Suprapubic skin (tissue), 4 donors: ENCODE measurements at regions not wholly inside any gene's neighbourhood (a gene's known extent, or its start where the extent isn't known, plus 50 kb on each side); places are given as distances from the start of the nearest gene placed in this dataset.

Experiments used
- DNase-seq, 2 donors: peaks; one replicate each; pipeline ENCODE4 v3.0.0-alpha.2; 2019; ENCODE audit warnings: low spot score in 2 of 2
- H3K27ac ChIP-seq: fragments of 200-600 bp; sonication (generic); one replicate; pipeline ENCODE4 v1.5.1; 2019
- H3K27me3 ChIP-seq: fragments of 200-600 bp; sonication (generic); one replicate; pipeline ENCODE4 v1.5.1; 2019
- H3K36me3 ChIP-seq: fragments of 200-600 bp; sonication (generic); one replicate; pipeline ENCODE4 v1.5.1; 2019
- H3K4me1 ChIP-seq: fragments of 200-600 bp; sonication (generic); one replicate; pipeline ENCODE4 v1.5.1; 2019
- H3K4me3 ChIP-seq: fragments of 200-600 bp; sonication (generic); one replicate; pipeline ENCODE4 v1.5.1; 2019; ENCODE audit warnings: mild to moderate bottlenecking
- H3K9me3 ChIP-seq: fragments of 200-600 bp; sonication (generic); one replicate; pipeline ENCODE4 v1.5.1; 2019
- EP300 ChIP-seq: sonication (generic); formaldehyde crosslinking; IDR thresholded peaks from one replicate; pipeline ENCODE4 v1.6.1; 2017; ENCODE audit warnings: antibody characterized with exemption
- POLR2A ChIP-seq, 2 donors: fragments of 450-650 bp; IDR thresholded peaks; one replicate each; pipeline ENCODE4 v1.6.1; 2017; ENCODE audit warnings: antibody characterized with exemption in 2 of 2, mild to moderate bottlenecking in 2 of 2, moderate library complexity in 2 of 2
- POLR2AphosphoS5 ChIP-seq, 3 donors: sonication (generic); formaldehyde crosslinking; IDR thresholded peaks; one replicate each; pipeline ENCODE4 v1.6.1; 2017; ENCODE audit warnings: antibody characterized with exemption in 3 of 3
- WGBS: methylation state at CpG from one replicate; pipeline ENCODE4 v1.1.5; 2018; 5-methylcytosine and 5-hydroxymethylcytosine counted together
- TF ChIP-seq, protein P1 (sequence below), 2 donors: fragments of 200-600 bp in 1 of 2; fragments of 450-650 bp in 1 of 2; sonication (generic) in 1 of 2; IDR thresholded peaks; one replicate each; pipeline ENCODE4 v1.5.1; 2016 to 2019; ENCODE audit warnings: antibody characterized with exemption in 2 of 2, mild to moderate bottlenecking in 1 of 2, moderate library complexity in 1 of 2

DNA sequence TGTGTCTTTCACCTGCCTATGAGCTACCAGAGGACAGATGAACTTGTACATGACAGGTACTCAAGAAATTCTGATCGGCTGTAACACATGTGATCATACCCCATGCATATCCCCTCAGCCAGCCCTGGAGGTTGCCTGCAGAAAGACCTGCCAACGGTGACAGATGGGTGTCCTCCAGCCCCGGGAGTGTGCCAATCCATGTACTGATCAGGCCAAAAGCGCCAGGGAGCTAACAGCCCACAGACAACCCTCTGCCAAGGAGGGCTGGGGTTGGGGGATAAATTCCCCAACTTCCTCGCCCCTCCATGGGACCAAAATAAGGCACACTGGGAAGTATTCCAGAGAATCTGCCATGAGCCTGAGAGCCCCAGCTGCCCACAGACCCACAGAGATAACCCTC is 189.4 kb downstream of the CCT6B start:
- no peak overlapping the region for H3K4me3 ChIP-seq
- no peaks in the 10 kb centered on the region for H3K36me3 ChIP-seq
- no peaks in the 10 kb centered on the region for H3K9me3 ChIP-seq
- no peak for DNase-seq
- no peak overlapping the region for H3K27ac ChIP-seq
- H3K4me1 ChIP-seq: no peaks in the 10 kb centered on the region
- 74% methylated on average over 4 of the region's 5 CpGs for WGBS
- peaks cover 30% of the 10 kb centered on the region for H3K27me3 ChIP-seq
- TF ChIP-seq, protein P1, sequence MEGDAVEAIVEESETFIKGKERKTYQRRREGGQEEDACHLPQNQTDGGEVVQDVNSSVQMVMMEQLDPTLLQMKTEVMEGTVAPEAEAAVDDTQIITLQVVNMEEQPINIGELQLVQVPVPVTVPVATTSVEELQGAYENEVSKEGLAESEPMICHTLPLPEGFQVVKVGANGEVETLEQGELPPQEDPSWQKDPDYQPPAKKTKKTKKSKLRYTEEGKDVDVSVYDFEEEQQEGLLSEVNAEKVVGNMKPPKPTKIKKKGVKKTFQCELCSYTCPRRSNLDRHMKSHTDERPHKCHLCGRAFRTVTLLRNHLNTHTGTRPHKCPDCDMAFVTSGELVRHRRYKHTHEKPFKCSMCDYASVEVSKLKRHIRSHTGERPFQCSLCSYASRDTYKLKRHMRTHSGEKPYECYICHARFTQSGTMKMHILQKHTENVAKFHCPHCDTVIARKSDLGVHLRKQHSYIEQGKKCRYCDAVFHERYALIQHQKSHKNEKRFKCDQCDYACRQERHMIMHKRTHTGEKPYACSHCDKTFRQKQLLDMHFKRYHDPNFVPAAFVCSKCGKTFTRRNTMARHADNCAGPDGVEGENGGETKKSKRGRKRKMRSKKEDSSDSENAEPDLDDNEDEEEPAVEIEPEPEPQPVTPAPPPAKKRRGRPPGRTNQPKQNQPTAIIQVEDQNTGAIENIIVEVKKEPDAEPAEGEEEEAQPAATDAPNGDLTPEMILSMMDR (IDR thresholded peaks at IDR 0.05): no peak

DNA sequence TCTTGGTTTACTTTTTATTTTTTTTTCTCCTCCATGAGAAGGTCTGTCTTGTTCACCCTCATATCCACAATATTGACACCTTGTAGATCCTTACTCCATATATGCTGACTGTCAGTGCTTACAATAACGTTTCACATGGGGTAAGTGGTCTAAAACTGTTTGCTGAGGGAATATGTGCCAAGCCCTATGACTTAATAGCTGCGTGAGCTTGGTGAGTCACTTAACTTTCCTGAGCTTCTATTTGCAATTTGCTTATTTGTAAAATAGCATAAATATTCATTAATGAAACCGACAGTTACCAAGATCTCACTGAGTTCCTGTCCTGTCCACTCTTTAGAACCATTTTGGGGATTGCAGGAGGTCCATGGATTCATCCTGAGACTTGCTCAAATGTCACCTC is 190.7 kb downstream of the CCT6B start:
- TF ChIP-seq EP300 (no peak), POLR2A (IDR thresholded peaks at IDR 0.05) (no peak), POLR2AphosphoS5 (IDR thresholded peaks at IDR 0.05) (no peak)
- TF ChIP-seq, protein P1 (IDR thresholded peaks at IDR 0.05): no peak
- Histone ChIP-seq H3K9me3 (no peaks in the 10 kb centered on the region), H3K27me3 (peaks cover 28% of the 10 kb centered on the region), H3K36me3 (no peaks in the 10 kb centered on the region), H3K27ac (no peak overlapping the region), H3K4me3 (no peak overlapping the region), H3K4me1 (no peaks in the 10 kb centered on the region)
- WGBS: 58% methylated on average over 3 of the region's 3 CpGs
- DNase-seq: no peak

DNA sequence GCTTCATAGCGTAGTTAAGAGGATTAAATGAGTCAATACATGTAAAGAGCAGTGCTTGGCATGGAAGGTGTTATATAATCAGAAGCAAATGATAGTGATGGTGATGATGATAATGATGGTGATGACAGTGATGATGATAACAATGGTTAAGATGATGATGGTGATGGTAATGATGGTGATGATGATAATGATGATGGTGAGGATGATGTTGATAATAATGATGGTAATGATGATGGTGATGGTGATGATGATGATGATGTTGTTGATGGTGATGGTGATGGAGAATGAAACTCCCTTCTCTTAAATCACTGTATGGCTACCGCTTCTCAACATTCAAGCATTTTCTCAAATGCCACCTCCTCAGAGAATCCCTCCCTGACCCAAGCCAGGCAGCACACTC is 190.5 kb downstream of the TMEM132E start:
- no peaks in the 10 kb centered on the region for H3K36me3 ChIP-seq
- TF ChIP-seq POLR2AphosphoS5 (IDR thresholded peaks at IDR 0.05) (no peak), EP300 (no peak), POLR2A (IDR thresholded peaks at IDR 0.05) (no peak)
- TF ChIP-seq, protein P1 (IDR thresholded peaks at IDR 0.05): no peak
- peaks cover 26% of the 10 kb centered on the region for H3K27me3 ChIP-seq
- no peaks in the 10 kb centered on the region for H3K9me3 ChIP-seq
- H3K27ac ChIP-seq: no peak overlapping the region
- WGBS: 90% methylated on average over 2 of the region's 2 CpGs
- no peaks in the 10 kb centered on the region for H3K4me1 ChIP-seq
- no peak overlapping the region for H3K4me3 ChIP-seq
- no peak for DNase-seq

DNA sequence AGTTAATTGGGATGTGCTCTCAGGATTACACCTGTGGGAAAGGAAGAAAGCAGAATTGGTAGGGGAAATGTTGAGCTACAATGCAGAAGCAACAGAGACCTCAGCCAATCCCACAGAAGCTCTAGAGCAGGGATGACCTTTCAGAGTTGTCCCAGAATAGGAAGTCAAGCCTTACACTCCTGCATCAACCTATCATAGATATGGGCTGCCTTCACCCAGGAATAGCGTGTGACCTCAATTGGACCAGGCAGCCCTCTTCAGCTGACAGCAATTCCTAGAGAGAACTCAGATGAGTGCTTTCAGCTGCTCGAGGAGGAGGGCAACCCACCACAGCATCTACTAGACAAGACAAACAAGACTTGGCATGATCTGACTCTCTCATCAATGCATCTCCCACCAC is 189.7 kb downstream of the TMEM132E start:
- no peaks in the 10 kb centered on the region for H3K4me1 ChIP-seq
- no peaks in the 10 kb centered on the region for H3K9me3 ChIP-seq
- WGBS: 81% methylated on average over 2 of the region's 2 CpGs
- no peak overlapping the region for H3K4me3 ChIP-seq
- TF ChIP-seq, protein P1 (IDR thresholded peaks at IDR 0.05): no peak
- no peak for TF ChIP-seq EP300
- no peak for TF ChIP-seq POLR2AphosphoS5 (IDR thresholded peaks at IDR 0.05)
- no peak for TF ChIP-seq POLR2A (IDR thresholded peaks at IDR 0.05)
- H3K27me3 ChIP-seq: peaks cover 18% of the 10 kb centered on the region
- H3K27ac ChIP-seq: no peak overlapping the region
- peak in 1 of 2 donors; percentile 6 for DNase-seq
- H3K36me3 ChIP-seq: no peaks in the 10 kb centered on the region

DNA sequence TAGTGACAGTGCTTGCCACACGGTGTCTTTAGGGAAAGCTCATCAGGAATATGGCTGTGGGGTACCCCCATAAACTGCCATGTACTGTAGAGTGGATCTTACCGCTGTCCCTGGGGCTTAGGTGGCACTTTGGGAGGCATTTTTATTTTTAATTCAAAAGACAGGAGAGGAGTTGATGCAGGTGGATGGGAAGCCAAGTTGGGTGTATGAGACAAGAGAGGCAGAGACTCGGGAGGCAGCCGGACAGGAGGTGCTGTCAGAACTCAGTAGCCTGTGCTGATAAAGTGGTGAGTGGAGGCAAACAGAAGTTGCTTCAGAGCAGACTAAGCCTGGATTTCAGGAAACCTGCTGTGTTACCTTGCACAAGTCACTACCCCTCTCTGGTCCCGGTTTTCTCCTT is 185.9 kb downstream of the TMEM132E start:
- H3K36me3 ChIP-seq: no peaks in the 10 kb centered on the region
- H3K4me1 ChIP-seq: no peaks in the 10 kb centered on the region
- peaks cover 11% of the 10 kb centered on the region for H3K27me3 ChIP-seq
- H3K9me3 ChIP-seq: no peaks in the 10 kb centered on the region
- 88% methylated on average over 5 of the region's 5 CpGs for WGBS
- H3K4me3 ChIP-seq: no peak overlapping the region
- no peak overlapping the region for H3K27ac ChIP-seq
- TF ChIP-seq, protein P1 (IDR thresholded peaks at IDR 0.05): no peak
- no peak for TF ChIP-seq EP300
- TF ChIP-seq POLR2A (IDR thresholded peaks at IDR 0.05): no peak
- no peak for TF ChIP-seq POLR2AphosphoS5 (IDR thresholded peaks at IDR 0.05)
- DNase-seq: peak; percentile 7 to 35
